ENCODE measurements at regions not wholly inside any gene's neighbourhood (a gene's known extent, or its start where the extent isn't known, plus 50 kb on each side); places are given as distances from the start of the nearest gene placed in this dataset.

- Histone ChIP-seq H3K4me3 (no peak overlapping the region), H3K36me3 (no peaks in the 10 kb centered on the region), H3K9me3 (no peaks in the 10 kb centered on the region), H3K27ac (no peak overlapping the region), H3K4me1 (replicated peaks) (no peaks in the 10 kb centered on the region), H3K27me3 (replicated peaks; ENCODE audit: insufficient read depth) (no peaks in the 10 kb centered on the region)
- no peak for DNase-seq (ENCODE audit: low spot score)
- TF ChIP-seq, protein P1, sequence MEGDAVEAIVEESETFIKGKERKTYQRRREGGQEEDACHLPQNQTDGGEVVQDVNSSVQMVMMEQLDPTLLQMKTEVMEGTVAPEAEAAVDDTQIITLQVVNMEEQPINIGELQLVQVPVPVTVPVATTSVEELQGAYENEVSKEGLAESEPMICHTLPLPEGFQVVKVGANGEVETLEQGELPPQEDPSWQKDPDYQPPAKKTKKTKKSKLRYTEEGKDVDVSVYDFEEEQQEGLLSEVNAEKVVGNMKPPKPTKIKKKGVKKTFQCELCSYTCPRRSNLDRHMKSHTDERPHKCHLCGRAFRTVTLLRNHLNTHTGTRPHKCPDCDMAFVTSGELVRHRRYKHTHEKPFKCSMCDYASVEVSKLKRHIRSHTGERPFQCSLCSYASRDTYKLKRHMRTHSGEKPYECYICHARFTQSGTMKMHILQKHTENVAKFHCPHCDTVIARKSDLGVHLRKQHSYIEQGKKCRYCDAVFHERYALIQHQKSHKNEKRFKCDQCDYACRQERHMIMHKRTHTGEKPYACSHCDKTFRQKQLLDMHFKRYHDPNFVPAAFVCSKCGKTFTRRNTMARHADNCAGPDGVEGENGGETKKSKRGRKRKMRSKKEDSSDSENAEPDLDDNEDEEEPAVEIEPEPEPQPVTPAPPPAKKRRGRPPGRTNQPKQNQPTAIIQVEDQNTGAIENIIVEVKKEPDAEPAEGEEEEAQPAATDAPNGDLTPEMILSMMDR (IDR thresholded peaks at IDR 0.05), result no peak
- TF ChIP-seq POLR2A (IDR thresholded peaks at IDR 0.05) (no peak), POLR2AphosphoS5 (IDR thresholded peaks at IDR 0.05) (no peak)
- WGBS, result 67% methylated on average over 4 of the region's 4 CpGs
- intact Hi-C loops (cut with DNase I), result no loop called here
Measured at GRCh38 chr2:151024696-151025251, 236.9 kb downstream of the RBM43 start.

- Histone ChIP-seq H3K27me3 (replicated peaks; ENCODE audit: insufficient read depth) (no peaks in the 10 kb centered on the region), H3K4me3 (no peak overlapping the region), H3K9me3 (no peaks in the 10 kb centered on the region), H3K4me1 (replicated peaks) (no peaks in the 10 kb centered on the region), H3K27ac (no peak overlapping the region), H3K36me3 (no peaks in the 10 kb centered on the region)
- no peak for DNase-seq (ENCODE audit: low spot score)
- intact Hi-C loops (cut with DNase I), result no loop called here
- 65% methylated on average over 5 of the region's 5 CpGs for WGBS
- TF ChIP-seq POLR2AphosphoS5 (IDR thresholded peaks at IDR 0.05), result no peak
- TF ChIP-seq, protein P1 (IDR thresholded peaks at IDR 0.05), result no peak
- no peak for TF ChIP-seq POLR2A (IDR thresholded peaks at IDR 0.05)
Measured at GRCh38 chr2:151021747-151022452, 239.8 kb downstream of the RBM43 start.

GRCh38 chr2:151020411-151020810 is 241.3 kb downstream of the RBM43 start:
- Histone ChIP-seq H3K27me3 (replicated peaks; ENCODE audit: insufficient read depth) (no peaks in the 10 kb centered on the region), H3K9me3 (no peaks in the 10 kb centered on the region), H3K36me3 (no peaks in the 10 kb centered on the region), H3K27ac (no peak overlapping the region), H3K4me3 (no peak overlapping the region), H3K4me1 (replicated peaks) (no peaks in the 10 kb centered on the region)
- intact Hi-C loops (cut with DNase I), result no loop called here
- no peak for DNase-seq (ENCODE audit: low spot score)
- 92% methylated on average over 2 of the region's 2 CpGs for WGBS
- TF ChIP-seq POLR2AphosphoS5 (IDR thresholded peaks at IDR 0.05), result no peak
- TF ChIP-seq, protein P1 (IDR thresholded peaks at IDR 0.05), result no peak
- TF ChIP-seq POLR2A (IDR thresholded peaks at IDR 0.05), result no peak

GRCh38 chr2:151009437-151010175 is 252.1 kb downstream of the RBM43 start:
- Histone ChIP-seq H3K4me1 (replicated peaks) (no peaks in the 10 kb centered on the region), H3K9me3 (no peaks in the 10 kb centered on the region), H3K27ac (no peak overlapping the region), H3K4me3 (no peak overlapping the region), H3K36me3 (no peaks in the 10 kb centered on the region), H3K27me3 (replicated peaks; ENCODE audit: insufficient read depth) (no peaks in the 10 kb centered on the region)
- 59% methylated on average over 6 of the region's 6 CpGs for WGBS
- intact Hi-C loops (cut with DNase I), result no loop called here
- peak; percentile 40 for DNase-seq (ENCODE audit: low spot score)
- TF ChIP-seq, protein P1 (IDR thresholded peaks at IDR 0.05), result no peak
- TF ChIP-seq POLR2AphosphoS5 (IDR thresholded peaks at IDR 0.05), result peak; percentile 61

All from prostate gland (tissue), 2 donors.